ENCODE measurements at regions not wholly inside any gene's neighbourhood (a gene's known extent, or its start where the extent isn't known, plus 50 kb on each side); places are given as distances from the start of the nearest gene placed in this dataset.
"Not testable (repeated sequence)": the region's sequence is repeated elsewhere in the genome, so short reads cannot be mapped to it uniquely, and the experiment has no call there.

DNA sequence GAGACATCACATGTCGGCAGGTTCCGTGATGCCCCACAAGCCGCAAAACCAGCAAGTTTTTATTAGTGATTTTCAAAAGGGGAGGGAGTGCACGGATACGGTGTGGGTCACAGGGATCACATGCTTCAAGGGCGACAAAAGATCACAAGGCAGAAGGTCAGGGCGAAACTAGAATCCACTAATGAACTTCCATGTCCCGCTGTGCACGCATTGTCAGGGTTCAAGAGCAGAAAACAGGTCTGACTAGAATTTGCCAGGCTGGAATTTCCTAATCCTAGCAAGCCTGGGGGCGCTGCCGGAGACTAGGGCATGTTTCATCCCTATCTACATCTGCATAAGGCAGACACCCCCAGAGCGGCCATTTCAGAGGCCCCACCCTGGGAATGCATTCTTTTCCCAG, 225.2 kb downstream of the NPHP4 start:
- not testable (repeated sequence) for DNase-seq (ENCODE audit: low spot score)

DNA sequence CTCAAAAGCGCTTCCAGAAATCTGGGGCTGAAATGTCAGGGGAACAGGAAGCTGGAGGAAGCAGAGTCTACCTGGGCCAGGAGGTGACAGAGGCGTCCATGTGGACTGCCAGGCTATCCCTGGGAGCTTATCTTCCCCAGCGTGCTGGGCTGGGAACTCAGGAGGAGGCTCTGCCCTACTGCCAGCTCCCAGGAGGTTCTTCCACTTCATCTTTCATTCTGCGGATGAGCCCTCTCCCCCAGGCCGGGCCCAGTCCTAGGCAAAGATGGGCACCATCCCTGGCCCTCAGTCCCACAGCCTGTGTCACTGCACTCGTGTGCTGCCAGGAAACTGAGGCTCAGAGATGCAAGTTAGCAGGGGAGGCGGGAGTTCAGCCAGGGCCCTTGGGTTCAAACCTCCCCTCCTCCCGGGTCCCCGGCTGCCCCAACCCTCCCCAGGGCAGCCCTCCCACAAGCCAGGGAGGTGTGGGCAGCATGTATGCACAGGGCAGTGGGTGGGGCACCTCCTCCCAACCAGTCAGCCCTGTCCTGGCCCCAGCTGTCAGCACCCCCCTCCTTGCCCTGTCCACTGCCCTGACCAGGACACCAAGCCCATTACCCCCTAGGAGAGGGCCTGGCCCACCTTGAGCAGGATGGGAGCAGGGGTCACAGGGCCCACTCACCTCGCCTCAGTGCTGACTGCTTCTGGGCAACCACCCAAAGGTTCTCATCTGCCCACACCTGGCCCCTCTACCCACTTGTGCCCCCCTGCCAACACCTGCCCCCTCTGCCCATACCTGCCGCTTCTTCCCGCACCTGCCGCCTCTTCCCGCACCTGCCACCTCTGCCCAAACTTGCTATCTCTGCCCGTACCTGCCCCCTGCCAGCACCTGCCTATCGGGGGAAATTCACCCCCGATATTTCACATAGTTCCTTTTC, 226.0 kb downstream of the NPHP4 start:
- DNase-seq (ENCODE audit: low spot score), result no peak

DNA sequence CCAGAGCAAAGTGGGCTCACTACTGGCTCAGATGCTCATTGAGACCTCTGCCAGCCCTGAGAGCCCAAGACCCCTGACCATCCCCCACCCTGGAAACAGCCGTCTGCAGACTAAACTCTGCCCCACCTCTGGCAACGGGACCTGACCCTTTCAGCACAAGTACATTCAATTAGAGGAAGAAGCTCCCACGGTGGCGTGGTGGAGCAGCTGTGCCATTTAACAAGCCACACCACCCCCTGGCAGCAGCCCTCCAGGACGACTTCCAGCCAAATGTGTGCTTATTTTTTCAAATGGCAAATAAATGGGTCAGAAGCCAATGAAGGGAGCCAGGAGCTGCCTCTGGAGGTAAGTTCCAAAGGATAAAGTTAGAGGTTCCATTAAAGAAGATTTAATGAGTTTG, 226.7 kb downstream of the NPHP4 start:
- no peak for DNase-seq (ENCODE audit: low spot score)

DNA sequence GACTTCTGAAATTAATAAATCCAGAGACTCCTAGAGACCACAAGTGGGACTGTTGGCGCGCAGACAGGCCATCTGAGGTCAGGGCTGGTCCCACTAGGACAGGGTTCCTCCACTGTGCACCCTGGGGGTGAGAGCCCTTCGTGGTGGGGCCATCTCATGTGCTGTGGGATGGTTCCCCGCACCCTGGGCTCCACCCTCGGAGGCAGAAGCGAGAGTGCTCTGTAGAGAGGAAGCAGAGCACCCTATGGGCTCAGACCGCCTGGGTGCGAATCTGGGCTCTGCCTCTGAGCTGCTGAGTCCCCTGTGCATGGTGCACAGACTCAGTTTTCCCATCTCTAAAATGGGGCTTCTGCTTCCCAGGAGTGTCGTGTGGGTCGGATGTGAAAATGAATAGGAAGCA, 227.3 kb downstream of the NPHP4 start:
- DNase-seq (ENCODE audit: low spot score), result no peak

- no peak for DNase-seq (ENCODE audit: low spot score)
These were observed 227.8 kb downstream of the NPHP4 start for GRCh38 chr1:5764464-5764863.

- DNase-seq (ENCODE audit: low spot score), result no peak
These were observed 228.4 kb downstream of the NPHP4 start for GRCh38 chr1:5763696-5764370.

GRCh38 chr1:5758859-5759578, 233.2 kb downstream of the NPHP4 start:
- DNase-seq (ENCODE audit: low spot score), result no peak

- no peak for DNase-seq (ENCODE audit: low spot score)
These were observed 234.0 kb downstream of the NPHP4 start for GRCh38 chr1:5758000-5758858.

DNA sequence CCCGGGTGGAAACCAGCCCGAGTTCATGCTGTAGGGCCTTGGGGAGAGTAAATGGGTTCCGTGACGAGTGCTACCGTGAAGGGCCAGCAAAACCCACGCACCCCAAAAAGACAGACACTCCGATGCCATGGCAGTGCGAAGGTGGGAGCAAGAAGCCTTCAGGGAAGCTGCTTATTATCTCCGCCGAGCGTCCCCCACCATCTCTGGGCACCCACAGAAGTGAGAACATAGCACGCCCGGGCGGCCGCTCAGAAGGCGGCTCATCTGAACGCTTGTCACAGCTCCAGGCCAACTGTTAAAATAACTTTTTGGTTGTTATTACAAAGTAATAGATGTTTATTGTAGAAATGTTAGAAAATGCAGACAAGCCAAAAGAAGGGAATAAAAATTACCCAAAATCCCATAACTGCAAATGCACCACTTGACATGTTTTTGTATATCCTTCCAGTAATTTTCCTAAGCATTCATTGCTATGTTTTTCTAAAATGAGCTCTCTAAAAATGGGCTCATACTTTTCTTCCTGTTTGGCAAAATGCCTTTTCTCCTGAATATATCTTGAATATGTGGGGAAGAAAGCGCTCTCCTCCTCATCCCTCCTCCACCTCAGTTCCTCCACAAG, 234.9 kb downstream of the NPHP4 start:
- DNase-seq (ENCODE audit: low spot score), result no peak

GRCh38 chr1:5756434-5757186, 235.6 kb downstream of the NPHP4 start:
- no peak for DNase-seq (ENCODE audit: low spot score)

GRCh38 chr1:5755552-5756125, 236.6 kb downstream of the NPHP4 start:
- no peak for DNase-seq (ENCODE audit: low spot score)

DNA sequence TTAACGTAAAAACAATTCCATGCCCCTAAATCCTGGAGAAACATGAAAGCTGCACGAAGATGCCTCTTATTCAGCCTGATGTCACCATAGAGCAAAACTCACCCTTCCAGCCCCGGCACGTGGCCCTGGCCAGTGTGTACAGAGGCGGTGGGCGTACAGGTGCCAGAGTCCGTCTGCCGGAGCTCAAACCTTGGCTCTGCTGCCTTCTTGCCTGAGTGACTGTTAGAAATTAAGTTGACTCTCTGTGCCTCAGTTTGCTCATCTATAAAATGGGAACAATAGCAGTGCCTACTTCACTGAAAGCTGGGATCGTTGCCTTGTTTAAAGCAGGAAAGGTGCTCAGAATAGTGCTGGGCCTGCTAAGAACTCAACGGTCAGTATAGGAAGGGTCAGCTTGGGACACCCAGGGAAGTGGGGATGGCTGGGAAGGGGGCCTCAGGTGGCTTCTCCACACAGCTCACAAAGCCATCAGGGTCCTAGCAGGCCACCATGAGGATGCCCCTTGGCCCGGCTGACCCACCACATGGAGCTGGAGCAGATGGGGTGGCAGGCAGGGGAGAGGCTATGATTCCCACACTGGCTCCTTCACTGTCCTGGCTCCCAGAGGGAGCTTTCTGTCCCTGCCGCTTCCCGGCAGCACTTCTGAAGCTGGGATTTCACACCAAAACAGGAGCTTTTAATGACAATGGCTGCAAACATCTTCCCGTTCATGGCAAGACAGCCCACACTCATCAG, 237.2 kb downstream of the NPHP4 start:
- DNase-seq (ENCODE audit: low spot score), result no peak

GRCh38 chr1:5753549-5754421, 238.4 kb downstream of the NPHP4 start:
- DNase-seq (ENCODE audit: low spot score), result no peak

DNA sequence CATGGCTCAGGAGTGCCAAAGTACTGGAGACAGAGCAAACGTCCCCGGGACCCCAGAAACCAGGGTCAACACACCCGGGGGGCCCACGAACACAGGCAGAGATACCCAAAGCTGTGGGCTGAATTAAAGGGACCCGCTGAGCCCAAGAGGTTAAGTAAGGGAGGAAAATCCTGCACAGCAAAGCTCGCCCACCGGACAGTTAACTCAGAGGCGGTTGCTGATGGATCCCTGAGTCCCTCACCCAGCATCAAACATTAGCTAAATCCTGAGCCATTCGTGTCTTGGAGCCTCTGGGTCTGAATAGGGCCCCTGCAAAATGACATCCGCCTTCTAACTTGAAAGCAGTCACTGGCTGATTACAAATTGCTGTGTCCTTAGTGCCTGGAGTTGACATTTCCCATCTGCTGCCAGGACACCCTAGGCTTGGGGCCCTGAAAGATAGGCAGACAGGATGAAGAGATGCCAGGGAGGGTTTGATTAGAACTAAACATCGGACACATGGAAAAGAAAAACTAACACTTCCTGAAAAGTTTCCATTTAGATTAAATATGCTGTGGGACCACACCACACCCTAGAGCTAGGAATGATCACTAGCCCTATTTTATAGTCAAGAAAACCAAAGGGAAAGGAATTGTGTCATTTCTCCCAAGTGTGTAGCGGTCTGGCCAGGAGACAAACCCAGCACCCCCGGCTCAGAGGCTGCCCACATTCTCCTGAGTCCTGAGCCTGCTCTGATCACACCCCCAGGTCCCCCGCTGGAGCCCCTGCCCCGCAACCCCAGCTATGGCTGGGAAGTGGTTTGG, 239.3 kb downstream of the NPHP4 start:
- DNase-seq (ENCODE audit: low spot score), result no peak

GRCh38 chr1:5751833-5752745, 240.1 kb downstream of the NPHP4 start:
- no peak for DNase-seq (ENCODE audit: low spot score)

- no peak for DNase-seq (ENCODE audit: low spot score)
These were observed 241.1 kb downstream of the NPHP4 start for GRCh38 chr1:5751163-5751540.

Measured in hepatic stellate cell (primary cell).